OCI-LY1 (cell line): ENCODE measurements at regions not wholly inside any gene's neighbourhood (a gene's known extent, or its start where the extent isn't known, plus 50 kb on each side); places are given as distances from the start of the nearest gene placed in this dataset.

Experiments
- H2AFZ ChIP-seq: fragments of 200-600 bp; sonication (generic), shearing (Covaris generic); 2 replicates; pipeline ENCODE4 v1.6.0; 2014; ENCODE audit warnings: antibody characterized with exemption, mild to moderate bottlenecking, low read length
- H3F3A ChIP-seq: fragments of 200-600 bp; sonication (generic), shearing (Covaris generic); 2 replicates; pipeline ENCODE4 v1.6.0; 2014; ENCODE audit warnings: mild to moderate bottlenecking, antibody characterized with exemption, low read length, moderate library complexity; ENCODE audit not compliant: insufficient read depth
- H3K27ac ChIP-seq: fragments of 200-600 bp; sonication (generic); 2 replicates; pipeline ENCODE4 v1.5.1; 2014; ENCODE audit warnings: low read length, mixed run types, mild to moderate bottlenecking, low read depth; ENCODE audit not compliant: poor library complexity, severe bottlenecking
- H3K27me3 ChIP-seq: fragments of 200-600 bp; sonication (generic); 2 replicates; pipeline ENCODE4 v1.6.0; 2014; ENCODE audit warnings: antibody characterized with exemption, mild to moderate bottlenecking, low read length, moderate library complexity; ENCODE audit not compliant: insufficient read depth
- H3K36me3 ChIP-seq: fragments of 200-600 bp; sonication (generic); 2 replicates; pipeline ENCODE4 v1.6.1; 2014; ENCODE audit warnings: mild to moderate bottlenecking, antibody characterized with exemption, low read length, moderate library complexity, mixed read lengths; ENCODE audit not compliant: insufficient read depth
- H3K4me1 ChIP-seq: fragments of 200-600 bp; sonication (generic); 2 replicates; pipeline ENCODE4 v1.5.1; 2014; ENCODE audit warnings: mild to moderate bottlenecking, low read length, moderate library complexity; ENCODE audit not compliant: insufficient read depth, severe bottlenecking
- H3K4me2 ChIP-seq: fragments of 200-600 bp; sonication (generic), shearing (Covaris generic); 2 replicates; pipeline ENCODE4 v1.6.1; 2014; ENCODE audit warnings: low read length
- H3K4me3 ChIP-seq: fragments of 200-600 bp; sonication (generic); 2 replicates; pipeline ENCODE4 v1.5.1; 2014; ENCODE audit warnings: low read length, low read depth, mild to moderate bottlenecking, mixed read lengths; ENCODE audit not compliant: poor library complexity, severe bottlenecking
- H3K79me2 ChIP-seq: fragments of 200-600 bp; shearing (Covaris generic); 2 replicates; pipeline ENCODE4 v1.6.1; 2016; ENCODE audit warnings: mixed run types, low read length, mixed read lengths; ENCODE audit not compliant: insufficient read depth
- H3K9ac ChIP-seq: fragments of 200-600 bp; sonication (generic), shearing (Covaris generic); 2 replicates; pipeline ENCODE4 v1.6.1; 2014; ENCODE audit warnings: mild to moderate bottlenecking, low read length, mixed read lengths
- H3K9me2 ChIP-seq: fragments of 200-600 bp; sonication (generic), shearing (Covaris generic); 2 replicates; pipeline ENCODE4 v1.6.1; 2014; ENCODE audit warnings: low read depth, mild to moderate bottlenecking, low read length, mixed read lengths
- H3K9me3 ChIP-seq: fragments of 200-600 bp; shearing (Covaris generic); 2 replicates; pipeline ENCODE4 v1.6.1; 2014; ENCODE audit warnings: low read length, mixed read lengths
- H4K20me1 ChIP-seq: fragments of 200-600 bp; sonication (generic), shearing (Covaris generic); 2 replicates; pipeline ENCODE4 v1.6.0; 2016; ENCODE audit warnings: mild to moderate bottlenecking, low read length; ENCODE audit not compliant: insufficient read depth
- EZH2 ChIP-seq: fragments of 200-600 bp; sonication (generic), shearing (Covaris generic); IDR thresholded peaks from 2 replicates; pipeline ENCODE4 v1.8.0; 2017; ENCODE audit warnings: borderline replicate concordance, mixed run types, mild to moderate bottlenecking, antibody characterized with exemption, low read length, moderate library complexity, mixed read lengths
- TF ChIP-seq, protein P1 (sequence below): fragments of 200-600 bp; sonication (generic), shearing (Covaris generic); IDR thresholded peaks from 2 replicates; pipeline ENCODE4 v1.5.1; 2017; ENCODE audit warnings: mild to moderate bottlenecking, antibody characterized with exemption, low read length, moderate library complexity, mixed read lengths

GRCh38 chr14:25615174-25615573, 565.2 kb upstream of the STXBP6 start:
- 0 out of 2 replicates have a peak, but pooled peaks cover 2% of the 10 kb centered on the region for H3K9me3 ChIP-seq
- no peak overlapping the region for H3K4me3 ChIP-seq
- H4K20me1 ChIP-seq, result no peaks in the 10 kb centered on the region

GRCh38 chr14:25607192-25607591, 557.2 kb upstream of the STXBP6 start:
- no peak overlapping the region for H3K4me3 ChIP-seq
- H4K20me1 ChIP-seq, result no peaks in the 10 kb centered on the region
- no peaks in the 10 kb centered on the region for H3K79me2 ChIP-seq
- H3K9me3 ChIP-seq, result no peaks in the 10 kb centered on the region
- no peak overlapping the region for H2AFZ ChIP-seq
- H3K4me1 ChIP-seq, result no peaks in the 10 kb centered on the region
- H3F3A ChIP-seq, result no peaks in the 10 kb centered on the region
- no peaks in the 10 kb centered on the region for H3K9me2 ChIP-seq
- H3K27me3 ChIP-seq, result no peaks in the 10 kb centered on the region
- no peaks in the 10 kb centered on the region for H3K36me3 ChIP-seq
- TF ChIP-seq, protein P1, sequence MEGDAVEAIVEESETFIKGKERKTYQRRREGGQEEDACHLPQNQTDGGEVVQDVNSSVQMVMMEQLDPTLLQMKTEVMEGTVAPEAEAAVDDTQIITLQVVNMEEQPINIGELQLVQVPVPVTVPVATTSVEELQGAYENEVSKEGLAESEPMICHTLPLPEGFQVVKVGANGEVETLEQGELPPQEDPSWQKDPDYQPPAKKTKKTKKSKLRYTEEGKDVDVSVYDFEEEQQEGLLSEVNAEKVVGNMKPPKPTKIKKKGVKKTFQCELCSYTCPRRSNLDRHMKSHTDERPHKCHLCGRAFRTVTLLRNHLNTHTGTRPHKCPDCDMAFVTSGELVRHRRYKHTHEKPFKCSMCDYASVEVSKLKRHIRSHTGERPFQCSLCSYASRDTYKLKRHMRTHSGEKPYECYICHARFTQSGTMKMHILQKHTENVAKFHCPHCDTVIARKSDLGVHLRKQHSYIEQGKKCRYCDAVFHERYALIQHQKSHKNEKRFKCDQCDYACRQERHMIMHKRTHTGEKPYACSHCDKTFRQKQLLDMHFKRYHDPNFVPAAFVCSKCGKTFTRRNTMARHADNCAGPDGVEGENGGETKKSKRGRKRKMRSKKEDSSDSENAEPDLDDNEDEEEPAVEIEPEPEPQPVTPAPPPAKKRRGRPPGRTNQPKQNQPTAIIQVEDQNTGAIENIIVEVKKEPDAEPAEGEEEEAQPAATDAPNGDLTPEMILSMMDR, result no peak
- TF ChIP-seq EZH2, result no peak
- H3K9ac ChIP-seq, result no peak overlapping the region
- no peak overlapping the region for H3K4me2 ChIP-seq
- no peak overlapping the region for H3K27ac ChIP-seq

More at GRCh38 chr14:25615174-25615573, 565.2 kb upstream of the STXBP6 start:
- Histone ChIP-seq H3K9me2 (no peaks in the 10 kb centered on the region), H3F3A (no peaks in the 10 kb centered on the region), H2AFZ (no peak overlapping the region), H3K36me3 (no peaks in the 10 kb centered on the region), H3K4me2 (no peak overlapping the region), H3K9ac (no peak overlapping the region), H3K27me3 (no peaks in the 10 kb centered on the region), H3K27ac (no peak overlapping the region), H3K4me1 (no peaks in the 10 kb centered on the region), H3K79me2 (no peaks in the 10 kb centered on the region)
- TF ChIP-seq, protein P1, result no peak
- no peak for TF ChIP-seq EZH2

GRCh38 chr14:25602106-25602505, 552.2 kb upstream of the STXBP6 start:
- Histone ChIP-seq H3K4me3 (no peak overlapping the region), H3K36me3 (no peaks in the 10 kb centered on the region), H2AFZ (no peak overlapping the region), H3K79me2 (no peaks in the 10 kb centered on the region), H3K9me3 (no peaks in the 10 kb centered on the region), H3K4me2 (no peak overlapping the region), H4K20me1 (no peaks in the 10 kb centered on the region), H3K4me1 (no peaks in the 10 kb centered on the region), H3K27ac (no peak overlapping the region), H3K9ac (no peak overlapping the region), H3F3A (no peaks in the 10 kb centered on the region), H3K27me3 (no peaks in the 10 kb centered on the region), H3K9me2 (no peaks in the 10 kb centered on the region)
- TF ChIP-seq EZH2, result no peak
- TF ChIP-seq, protein P1, result no peak
